ENCODE measurements at regions not wholly inside any gene's neighbourhood (a gene's known extent, or its start where the extent isn't known, plus 50 kb on each side); places are given as distances from the start of the nearest gene placed in this dataset.

GRCh38 chr6:21436625-21437024 lies 156.9 kb upstream of the SOX4 start:
- TF ChIP-seq, protein P1, sequence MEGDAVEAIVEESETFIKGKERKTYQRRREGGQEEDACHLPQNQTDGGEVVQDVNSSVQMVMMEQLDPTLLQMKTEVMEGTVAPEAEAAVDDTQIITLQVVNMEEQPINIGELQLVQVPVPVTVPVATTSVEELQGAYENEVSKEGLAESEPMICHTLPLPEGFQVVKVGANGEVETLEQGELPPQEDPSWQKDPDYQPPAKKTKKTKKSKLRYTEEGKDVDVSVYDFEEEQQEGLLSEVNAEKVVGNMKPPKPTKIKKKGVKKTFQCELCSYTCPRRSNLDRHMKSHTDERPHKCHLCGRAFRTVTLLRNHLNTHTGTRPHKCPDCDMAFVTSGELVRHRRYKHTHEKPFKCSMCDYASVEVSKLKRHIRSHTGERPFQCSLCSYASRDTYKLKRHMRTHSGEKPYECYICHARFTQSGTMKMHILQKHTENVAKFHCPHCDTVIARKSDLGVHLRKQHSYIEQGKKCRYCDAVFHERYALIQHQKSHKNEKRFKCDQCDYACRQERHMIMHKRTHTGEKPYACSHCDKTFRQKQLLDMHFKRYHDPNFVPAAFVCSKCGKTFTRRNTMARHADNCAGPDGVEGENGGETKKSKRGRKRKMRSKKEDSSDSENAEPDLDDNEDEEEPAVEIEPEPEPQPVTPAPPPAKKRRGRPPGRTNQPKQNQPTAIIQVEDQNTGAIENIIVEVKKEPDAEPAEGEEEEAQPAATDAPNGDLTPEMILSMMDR (IDR thresholded peaks at IDR 0.05): no peak
- no peak for TF ChIP-seq EP300 (IDR thresholded peaks at IDR 0.05)
